Naive thymus-derived CD8-positive, alpha-beta T cell (primary cell): ENCODE measurements at regions not wholly inside any gene's neighbourhood (a gene's known extent, or its start where the extent isn't known, plus 50 kb on each side); places are given as distances from the start of the nearest gene placed in this dataset.

ENCODE experiments used
- ATAC-seq, 2 donors: fragments of 150-1000 bp; cut with Tn5 transposase in 1 of 2; sonication (Bioruptor Pico), chemical (Tn5 transposase) in 1 of 2; 1 replicate in 1 of 2; 2 replicates in 1 of 2; pipeline ENCODE4 v1.10.0; 2021; ENCODE audit warnings: mild to moderate bottlenecking in 2 of 2, moderate library complexity in 2 of 2
- POLR2A ChIA-PET: fragments of 350-600 bp; sonication (Branson Sonifier 250); formaldehyde crosslinking; loops from one replicate; lab custom pipeline; 2021; ENCODE audit warnings: antibody characterized with exemption; lab: Charles Lee
- DNase-seq, 10 donors: peaks; one replicate each; pipeline versions ENCODE4 v3.0.0 to v3.0.0-alpha.2; 2020 to 2022
- H3K27ac Mint-ChIP-seq, 10 donors: one replicate each; pipeline ENCODE4 v1.8.0; 2020 to 2022; ENCODE audit warnings: mild to moderate bottlenecking in 10 of 10, mixed read lengths in 10 of 10, moderate library complexity in 4 of 10, inconsistent platforms in 1 of 10
- H3K27me3 Mint-ChIP-seq, 5 donors: one replicate each; pipeline ENCODE4 v1.8.0; 2021 to 2022; ENCODE audit warnings: mixed read lengths in 5 of 5
- H3K36me3 Mint-ChIP-seq, 3 donors: one replicate each; pipeline ENCODE4 v1.8.0; 2020 to 2022; ENCODE audit warnings: mixed read lengths in 3 of 3, mild to moderate bottlenecking in 2 of 3, inconsistent platforms in 1 of 3
- H3K4me1 Mint-ChIP-seq, 4 donors: one replicate each; pipeline ENCODE4 v1.8.0; 2021 to 2022; ENCODE audit warnings: mixed read lengths in 4 of 4
- H3K4me3 Mint-ChIP-seq, 10 donors: one replicate each; pipeline ENCODE4 v1.8.0; 2020 to 2022; ENCODE audit warnings: mild to moderate bottlenecking in 10 of 10, mixed read lengths in 10 of 10, moderate library complexity in 6 of 10, inconsistent platforms in 1 of 10
- H3K9me3 Mint-ChIP-seq, 9 donors: one replicate each; pipeline ENCODE4 v1.8.0; 2020 to 2022; ENCODE audit warnings: mixed read lengths in 9 of 9, mild to moderate bottlenecking in 3 of 9, inconsistent platforms in 1 of 9, moderate library complexity in 1 of 9

DNA sequence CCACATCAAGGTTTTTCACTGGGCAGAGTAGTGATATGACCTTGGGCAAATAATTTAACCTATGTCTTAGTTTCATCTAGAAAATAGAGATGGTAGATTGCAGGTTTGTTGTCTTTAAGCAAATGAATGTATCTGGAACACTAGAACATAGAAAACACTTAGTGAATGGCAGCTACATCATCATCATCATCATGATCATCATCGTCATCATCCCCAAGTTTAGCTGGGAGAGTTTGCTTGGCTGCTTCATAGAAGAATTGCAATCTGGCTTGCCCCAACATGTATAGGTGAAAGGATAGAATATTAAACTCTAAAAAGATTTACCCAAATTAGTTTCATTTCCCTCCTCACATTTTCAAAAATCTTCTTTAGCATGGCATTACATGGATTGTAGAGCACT is 91.3 kb upstream of the TMEM260 start:
- DNase-seq: no peak
- no peak for ATAC-seq
- POLR2A ChIA-PET: no interaction called here
- peaks cover 5 to 18% (median 12%) of the 10 kb centered on the region in 4 donors for H3K4me1 Mint-ChIP-seq
- no peaks in the 10 kb centered on the region for H3K36me3 Mint-ChIP-seq
- no peaks in the 10 kb centered on the region for H3K9me3 Mint-ChIP-seq
- no peak overlapping the region for H3K27ac Mint-ChIP-seq
- H3K4me3 Mint-ChIP-seq: no peak overlapping the region
- peaks cover 0 to 28% (median 6%) of the 10 kb centered on the region in 5 donors for H3K27me3 Mint-ChIP-seq

DNA sequence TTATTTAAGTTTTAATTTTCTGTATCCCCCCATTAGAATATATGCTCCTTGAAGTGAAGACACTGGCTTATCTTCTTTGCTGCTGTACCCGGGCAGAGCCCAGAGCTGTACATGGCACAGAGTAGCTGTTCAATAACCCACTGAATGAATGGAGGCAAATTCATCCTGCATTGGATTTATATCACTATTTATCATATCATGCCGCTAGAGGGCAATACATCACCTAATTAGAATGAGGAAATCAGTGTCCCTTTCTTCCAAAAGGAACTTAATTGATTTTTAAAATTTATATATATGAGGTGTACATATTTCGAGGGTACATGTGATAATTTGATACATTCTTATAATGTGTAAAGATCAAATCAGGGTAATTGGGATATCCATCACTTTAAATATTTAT is 89.2 kb upstream of the TMEM260 start:
- Mint-ChIP-seq H3K27ac (no peak overlapping the region), H3K4me3 (no peak overlapping the region), H3K27me3 (peaks cover 0 to 28% (median 1%) of the 10 kb centered on the region in 5 donors), H3K36me3 (no peaks in the 10 kb centered on the region), H3K4me1 (peaks cover 5 to 18% (median 12%) of the 10 kb centered on the region in 4 donors), H3K9me3 (no peaks in the 10 kb centered on the region)
- POLR2A ChIA-PET: interaction anchor here (1.7 kb wide), 1 partner anchor 8 kb away, joined by 3 read pairs; no protein-coding TSS in a partner anchor
- DNase-seq (peak in 3 of 10 donors; percentile 32 to 34 (median 33)), ATAC-seq (no peak)

DNA sequence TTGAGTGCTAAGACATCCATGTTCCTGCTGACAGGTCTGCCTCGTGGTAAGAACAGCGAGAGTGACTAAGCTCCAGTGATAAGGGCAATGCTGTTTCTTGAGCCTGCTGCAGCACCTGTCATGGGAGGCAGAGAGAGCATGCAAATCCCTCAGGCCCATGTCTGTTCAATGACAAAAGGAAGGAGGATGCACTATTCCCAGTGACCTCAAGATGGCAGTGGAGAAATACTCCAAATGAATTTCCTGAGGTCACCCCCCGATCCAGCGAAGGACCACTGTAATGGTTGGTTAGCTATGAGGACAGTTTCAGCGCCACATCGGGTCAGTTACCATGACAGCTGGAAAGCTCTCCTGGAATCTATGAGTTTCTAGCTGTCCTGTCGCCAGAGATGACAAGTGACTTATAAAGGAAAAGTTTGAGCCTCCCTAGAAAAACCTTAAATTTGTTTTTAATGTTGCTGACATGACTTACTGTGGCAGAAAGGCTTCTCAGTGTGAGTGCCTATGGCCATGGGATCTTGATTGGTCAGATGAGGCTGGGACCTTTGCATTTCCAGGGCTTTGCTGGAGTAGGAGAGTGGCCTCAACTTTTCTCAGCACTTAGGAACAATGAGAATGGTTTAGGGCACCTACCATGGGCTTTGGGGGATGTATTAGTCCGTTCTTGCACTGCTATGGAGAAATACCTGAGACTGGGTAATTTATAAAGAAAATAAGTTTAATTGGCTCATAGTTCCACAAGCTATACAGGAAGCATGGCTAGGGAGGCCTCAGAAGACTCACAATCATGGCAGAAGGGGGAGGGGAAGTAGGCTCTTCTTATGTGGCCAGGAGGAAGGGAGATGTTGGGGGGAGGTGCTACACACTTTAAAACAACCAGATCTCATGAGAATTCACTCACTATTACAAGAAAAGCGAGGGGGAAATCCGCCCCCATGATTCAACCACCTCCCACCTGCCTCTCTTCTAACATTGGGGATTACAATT is 88.0 kb upstream of the TMEM260 start:
- POLR2A ChIA-PET: interaction anchor here (1.7 kb wide), 1 partner anchor 9 kb away, joined by 3 read pairs; no protein-coding TSS in a partner anchor

DNA sequence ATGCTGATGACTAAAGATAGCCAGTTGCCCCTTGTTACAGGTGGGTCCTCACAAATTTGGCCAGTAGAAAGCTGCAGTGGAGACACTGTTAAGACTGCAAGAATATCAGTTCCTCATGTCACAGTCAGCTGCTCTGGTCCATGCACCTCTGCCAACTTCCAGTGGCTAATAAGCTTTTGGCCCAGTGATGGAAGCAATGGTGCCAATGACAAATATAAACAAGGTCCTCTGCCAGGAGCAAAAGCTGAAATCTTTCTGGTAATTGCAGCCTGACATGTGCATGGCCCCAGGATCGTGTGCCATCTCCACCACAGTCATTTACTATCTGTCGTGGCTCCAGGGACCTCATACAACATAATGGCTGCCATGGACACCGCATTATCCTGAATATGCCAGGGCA is 85.4 kb upstream of the TMEM260 start:
- H3K27ac Mint-ChIP-seq: no peak overlapping the region
- no peaks in the 10 kb centered on the region for H3K9me3 Mint-ChIP-seq
- no peaks in the 10 kb centered on the region for H3K36me3 Mint-ChIP-seq
- peaks cover 5 to 18% (median 12%) of the 10 kb centered on the region in 4 donors for H3K4me1 Mint-ChIP-seq
- H3K27me3 Mint-ChIP-seq: peaks cover 0 to 14% (median 1%) of the 10 kb centered on the region in 5 donors
- ATAC-seq: no peak
- no peak for DNase-seq
- H3K4me3 Mint-ChIP-seq: no peak overlapping the region
- POLR2A ChIA-PET: no interaction called here

More for the DNA sequence above, 88.0 kb upstream of the TMEM260 start:
- H3K9me3 Mint-ChIP-seq: no peaks in the 10 kb centered on the region
- no peaks in the 10 kb centered on the region for H3K36me3 Mint-ChIP-seq
- H3K4me1 Mint-ChIP-seq: peaks cover 5 to 18% (median 12%) of the 10 kb centered on the region in 4 donors
- peak overlapping the region in 9 of 10 donors; percentile 16 to 69 (median 57) for H3K4me3 Mint-ChIP-seq
- no peak overlapping the region for H3K27ac Mint-ChIP-seq
- DNase-seq: peak in 7 of 10 donors; percentile 5 to 41 (median 30)
- ATAC-seq: peak; percentile 54 to 56
- H3K27me3 Mint-ChIP-seq: peaks cover 0 to 28% (median 1%) of the 10 kb centered on the region in 5 donors

DNA sequence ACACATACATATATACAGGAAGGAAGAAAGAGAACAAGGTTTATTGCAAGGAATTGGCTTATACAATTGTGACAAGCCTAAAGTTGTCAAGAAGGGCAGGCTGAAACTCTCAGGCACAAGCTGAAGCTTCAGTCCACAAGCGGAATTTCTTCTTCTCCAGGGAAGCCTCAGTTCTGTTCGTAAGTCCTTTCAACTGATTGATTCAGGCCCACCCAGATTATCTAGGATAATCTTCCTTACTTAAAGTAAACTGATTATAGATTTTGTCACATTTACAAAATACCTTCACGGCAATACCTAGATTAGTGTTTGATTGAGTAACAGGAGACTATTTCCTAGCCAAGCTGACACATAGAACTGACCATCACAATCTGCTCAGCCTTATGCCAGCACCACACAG is 81.5 kb upstream of the TMEM260 start:
- Mint-ChIP-seq H3K4me3 (no peak overlapping the region), H3K36me3 (no peaks in the 10 kb centered on the region)
- POLR2A ChIA-PET: no interaction called here

DNA sequence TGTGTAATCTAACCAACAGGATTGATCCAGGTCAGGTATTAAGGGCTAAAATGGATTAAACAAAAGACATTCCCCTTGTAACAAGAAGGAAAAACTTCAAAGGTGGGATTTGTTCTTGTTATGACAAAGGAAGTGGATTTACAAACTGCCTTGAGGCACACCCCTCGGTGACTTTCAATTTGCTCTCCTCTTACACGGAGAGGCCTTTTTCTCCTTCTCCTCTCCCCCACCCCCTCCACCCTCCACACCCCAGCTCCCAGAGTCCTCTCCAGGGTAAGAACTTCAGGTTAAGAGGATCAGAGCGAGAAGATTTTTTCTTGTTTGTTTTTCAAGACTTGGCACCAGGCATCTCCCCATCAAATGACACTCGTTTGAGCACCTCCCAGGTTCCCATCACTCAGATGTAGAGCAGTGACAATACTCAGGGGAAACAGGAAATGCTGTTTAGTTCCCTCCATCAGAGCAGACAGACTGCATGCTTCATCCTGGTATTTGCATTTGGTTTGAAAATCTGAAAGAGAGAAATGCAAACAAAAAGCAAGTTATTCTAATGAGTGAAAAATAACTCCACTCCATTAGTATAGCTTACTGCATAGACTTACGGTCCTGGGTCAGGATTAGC is 77.6 kb upstream of the TMEM260 start:
- Mint-ChIP-seq H3K27me3 (peaks cover 9 to 33% (median 16%) of the 10 kb centered on the region in 5 donors), H3K9me3 (no peaks in the 10 kb centered on the region), H3K36me3 (no peaks in the 10 kb centered on the region), H3K27ac (no peak overlapping the region), H3K4me3 (no peak overlapping the region), H3K4me1 (peaks cover 0 to 2% (median 0%) of the 10 kb centered on the region in 4 donors)
- POLR2A ChIA-PET: no interaction called here
- DNase-seq: no peak
- ATAC-seq: no peak

More for the DNA sequence above, 81.5 kb upstream of the TMEM260 start:
- DNase-seq: no peak
- no peak overlapping the region for H3K27ac Mint-ChIP-seq
- H3K27me3 Mint-ChIP-seq: peaks cover 0 to 6% (median 1%) of the 10 kb centered on the region in 5 donors
- no peak for ATAC-seq
- H3K4me1 Mint-ChIP-seq: peaks cover 0 to 2% (median 0%) of the 10 kb centered on the region in 4 donors
- H3K9me3 Mint-ChIP-seq: no peaks in the 10 kb centered on the region

DNA sequence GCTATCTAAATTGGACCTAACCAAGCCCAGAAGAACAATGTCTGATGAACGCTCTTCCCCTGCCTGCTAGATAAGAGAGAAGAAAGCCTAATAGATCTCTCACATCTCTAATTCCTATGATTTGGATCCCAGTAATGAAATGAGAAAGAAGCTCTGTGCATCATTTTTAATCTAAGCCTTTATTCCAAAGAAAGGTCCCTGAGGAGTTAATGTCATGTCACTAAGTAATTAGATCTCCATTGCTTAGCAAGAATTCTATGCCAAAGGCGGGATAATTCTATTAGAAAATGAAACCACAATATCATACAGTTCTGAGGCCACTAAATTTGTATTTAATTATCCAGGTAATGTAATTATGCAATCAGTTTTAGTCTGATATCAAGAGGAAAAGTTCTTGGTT is 74.2 kb upstream of the TMEM260 start:
- Mint-ChIP-seq H3K27ac (no peak overlapping the region), H3K4me3 (no peak overlapping the region), H3K4me1 (peaks cover 0 to 2% (median 0%) of the 10 kb centered on the region in 4 donors), H3K36me3 (no peaks in the 10 kb centered on the region), H3K27me3 (peaks cover 9 to 34% (median 15%) of the 10 kb centered on the region in 5 donors), H3K9me3 (no peaks in the 10 kb centered on the region)
- no peak for ATAC-seq
- DNase-seq: no peak
- POLR2A ChIA-PET: no interaction called here

DNA sequence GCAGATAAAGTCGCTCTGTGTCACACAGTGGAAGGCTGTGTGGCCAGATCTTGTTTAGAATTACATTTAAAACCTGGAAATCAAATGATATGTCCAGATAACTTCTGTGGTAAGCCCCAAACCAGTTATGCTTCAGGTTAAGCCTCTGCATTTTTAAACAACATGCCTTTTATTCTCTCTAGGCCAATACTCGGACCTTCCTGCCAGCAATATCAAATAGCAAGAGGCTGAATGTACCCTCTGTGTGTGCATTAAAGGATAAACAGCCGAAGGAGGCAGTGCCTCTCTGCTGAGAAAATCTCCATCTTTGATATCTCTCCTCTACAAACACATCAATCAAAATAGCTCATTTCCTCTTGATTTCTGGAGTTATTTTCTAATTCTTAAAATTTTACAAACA is 67.1 kb upstream of the TMEM260 start:
- POLR2A ChIA-PET: no interaction called here

DNA sequence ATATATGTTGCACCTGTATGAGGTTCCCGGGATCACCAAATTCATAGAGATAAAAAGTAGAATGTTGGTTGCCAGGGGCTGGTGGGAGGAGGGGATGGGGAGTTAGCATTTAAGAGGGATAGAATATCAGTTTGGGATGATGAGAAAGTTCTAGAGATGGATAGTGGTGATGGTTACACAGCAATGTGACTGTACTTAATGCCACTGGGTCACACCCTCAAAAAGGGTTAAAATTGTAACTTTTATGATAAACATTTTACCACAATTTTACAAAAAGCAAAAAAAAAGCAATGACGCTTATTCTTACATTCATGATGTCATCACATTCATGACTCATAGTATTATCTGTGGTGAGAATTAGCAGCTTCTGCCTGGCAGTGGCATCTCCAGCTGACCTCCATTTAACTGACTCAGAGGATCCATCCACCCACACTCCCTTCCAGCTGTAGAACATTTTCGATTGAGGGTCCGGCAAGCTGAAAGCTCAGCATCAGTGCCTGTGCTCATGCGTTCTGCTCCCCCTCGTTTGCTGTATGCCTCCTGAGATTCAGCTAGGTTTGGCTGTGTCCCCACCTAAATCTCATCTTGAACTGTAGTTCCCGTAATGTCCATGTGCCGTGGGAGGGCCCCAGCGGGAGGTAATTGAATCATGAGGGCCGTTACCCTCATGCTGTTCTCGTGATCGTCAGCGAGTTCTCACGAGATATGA is 64.8 kb upstream of the TMEM260 start:
- Mint-ChIP-seq H3K27ac (no peak overlapping the region), H3K4me1 (no peaks in the 10 kb centered on the region), H3K4me3 (no peak overlapping the region), H3K36me3 (no peaks in the 10 kb centered on the region), H3K9me3 (no peaks in the 10 kb centered on the region), H3K27me3 (peaks cover 1 to 26% (median 6%) of the 10 kb centered on the region in 5 donors)
- DNase-seq (no peak), ATAC-seq (no peak)
- POLR2A ChIA-PET: no interaction called here

More for the DNA sequence above, 67.1 kb upstream of the TMEM260 start:
- Mint-ChIP-seq H3K36me3 (no peaks in the 10 kb centered on the region), H3K27ac (no peak overlapping the region), H3K4me1 (no peaks in the 10 kb centered on the region), H3K9me3 (no peaks in the 10 kb centered on the region), H3K27me3 (peaks cover 0 to 9% (median 1%) of the 10 kb centered on the region in 5 donors), H3K4me3 (no peak overlapping the region)
- ATAC-seq: no peak
- DNase-seq: no peak

DNA sequence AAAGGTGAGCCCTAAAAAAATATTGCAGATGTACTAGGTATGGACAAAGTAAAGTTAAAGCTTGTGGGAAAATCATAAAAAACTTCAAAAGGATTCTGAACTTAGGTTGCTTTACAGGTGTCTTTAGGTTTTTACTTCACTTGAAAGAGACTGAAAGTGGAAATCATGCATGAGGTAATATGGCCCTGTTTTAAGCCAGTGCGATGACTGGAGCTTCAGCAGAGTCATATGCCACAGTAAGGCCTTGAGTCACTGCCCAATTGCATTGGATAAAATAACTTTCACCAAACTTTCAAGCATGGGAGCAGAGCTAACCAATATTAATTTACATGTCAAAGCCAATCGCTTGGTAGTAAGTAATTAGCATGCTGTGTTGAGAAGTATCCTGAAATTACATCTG is 63.9 kb upstream of the TMEM260 start:
- no peaks in the 10 kb centered on the region for H3K36me3 Mint-ChIP-seq
- POLR2A ChIA-PET: no interaction called here
- DNase-seq (no peak), ATAC-seq (no peak)
- no peak overlapping the region for H3K27ac Mint-ChIP-seq
- H3K27me3 Mint-ChIP-seq: peaks cover 1 to 34% (median 6%) of the 10 kb centered on the region in 5 donors
- no peak overlapping the region for H3K4me3 Mint-ChIP-seq
- no peaks in the 10 kb centered on the region for H3K9me3 Mint-ChIP-seq
- H3K4me1 Mint-ChIP-seq: no peaks in the 10 kb centered on the region

DNA sequence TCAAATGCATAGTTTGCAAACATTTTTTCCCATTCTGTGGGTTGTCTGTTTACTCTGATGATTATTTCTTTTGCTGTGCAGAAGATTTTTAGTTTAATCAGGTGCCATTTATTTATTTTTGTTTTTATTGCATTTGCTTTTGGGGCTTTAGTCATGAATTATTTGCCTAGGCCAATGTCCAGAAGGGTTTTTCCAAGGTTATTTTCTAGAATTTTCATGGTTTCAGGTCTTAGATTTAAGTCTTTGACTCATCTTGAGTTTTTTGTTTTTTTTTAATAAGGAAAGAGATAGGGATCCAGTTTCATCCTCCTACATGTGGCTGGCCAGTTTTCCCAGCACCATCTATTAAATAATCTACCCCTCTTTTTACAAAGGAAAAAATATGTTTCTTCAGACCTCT is 57.2 kb upstream of the TMEM260 start:
- DNase-seq (no peak), ATAC-seq (no peak)
- no peak overlapping the region for H3K27ac Mint-ChIP-seq
- POLR2A ChIA-PET: no interaction called here
- peaks cover 22 to 62% (median 31%) of the 10 kb centered on the region in 5 donors for H3K27me3 Mint-ChIP-seq
- H3K4me3 Mint-ChIP-seq: no peak overlapping the region
- H3K36me3 Mint-ChIP-seq: no peaks in the 10 kb centered on the region
- no peaks in the 10 kb centered on the region for H3K4me1 Mint-ChIP-seq
- H3K9me3 Mint-ChIP-seq: no peaks in the 10 kb centered on the region

DNA sequence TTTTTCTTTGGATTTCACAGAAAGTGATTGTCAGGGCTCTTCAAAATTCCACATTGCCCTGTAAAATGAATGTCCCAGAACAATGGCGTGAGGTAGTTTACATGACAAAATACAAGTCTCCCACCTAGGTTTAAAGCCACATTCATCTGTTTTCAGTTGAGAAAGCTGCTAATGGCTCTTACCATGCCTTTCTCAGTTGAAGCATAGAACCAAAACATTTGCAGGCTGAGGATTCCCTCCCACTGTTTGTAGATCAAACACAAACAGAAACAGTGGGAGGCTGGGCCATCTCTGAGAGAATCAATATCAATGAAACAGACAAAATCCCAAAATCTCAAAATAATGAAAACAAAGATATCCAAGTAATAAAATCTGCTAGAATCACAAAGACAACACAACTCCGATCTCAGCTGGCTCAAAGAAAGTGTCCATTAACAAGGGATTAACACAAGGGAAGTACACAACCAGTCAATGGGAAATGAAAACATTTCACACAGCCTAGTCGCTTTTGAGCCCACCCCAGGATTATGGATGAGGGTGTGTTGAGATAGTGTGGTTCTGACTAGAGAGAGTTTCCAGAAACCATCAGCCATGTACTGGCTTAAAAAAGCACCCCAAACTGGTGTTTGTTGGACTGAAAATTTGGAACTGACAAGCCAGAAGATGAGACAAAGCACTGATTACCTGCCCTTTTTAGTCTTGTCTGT is 54.5 kb upstream of the TMEM260 start:
- no peaks in the 10 kb centered on the region for H3K9me3 Mint-ChIP-seq
- H3K27me3 Mint-ChIP-seq: peaks cover 19 to 39% (median 28%) of the 10 kb centered on the region in 5 donors
- ATAC-seq: no peak
- no peaks in the 10 kb centered on the region for H3K36me3 Mint-ChIP-seq
- no peak overlapping the region for H3K4me3 Mint-ChIP-seq
- no peaks in the 10 kb centered on the region for H3K4me1 Mint-ChIP-seq
- no peak for DNase-seq
- POLR2A ChIA-PET: no interaction called here
- no peak overlapping the region for H3K27ac Mint-ChIP-seq
